Lower leg skin (tissue), 4 donors: ENCODE measurements at regions not wholly inside any gene's neighbourhood (a gene's known extent, or its start where the extent isn't known, plus 50 kb on each side); places are given as distances from the start of the nearest gene placed in this dataset.

Experiments used
- DNase-seq, 2 donors: peaks; one replicate each; pipeline ENCODE4 v3.0.0-alpha.2; 2019; ENCODE audit warnings: low spot score in 2 of 2
- H3K4me3 ChIP-seq: fragments of 200-600 bp; sonication (generic); 2 replicates; pipeline ENCODE4 v1.5.1; 2017; ENCODE audit warnings: mild to moderate bottlenecking, low read depth; ENCODE audit not compliant: poor library complexity, severe bottlenecking
- POLR2A ChIP-seq, 2 donors: fragments of 450-650 bp; IDR thresholded peaks; one replicate each; pipeline ENCODE4 v1.6.1; 2016 to 2017; ENCODE audit warnings: antibody characterized with exemption in 2 of 2, mild to moderate bottlenecking in 1 of 2, moderate library complexity in 1 of 2
- WGBS, 2 donors: methylation state at CpG; one replicate each; pipeline ENCODE4 v1.1.5; 2018; 5-methylcytosine and 5-hydroxymethylcytosine counted together
- intact Hi-C: fragments of 100-400 bp; cut with DNase I; formaldehyde crosslinking; loops from one replicate; pipeline ENCODE4 v1.15.0; 2023; ENCODE audit warnings: low total_unique reads
- TF ChIP-seq, protein P1 (sequence below), 3 donors: fragments of 450-650 bp; IDR thresholded peaks; one replicate each; pipeline ENCODE4 v1.5.1; 2016; ENCODE audit warnings: antibody characterized with exemption in 3 of 3, mild to moderate bottlenecking in 3 of 3, moderate library complexity in 2 of 3

GRCh38 chr11:27186580-27186979, 146.0 kb downstream of the BBOX1 start:
- intact Hi-C loops = loop anchor here (5.0 kb wide), 1 partner anchor 106 kb away; no protein-coding TSS in a partner anchor
- H3K4me3 ChIP-seq = no peak overlapping the region
- TF ChIP-seq POLR2A (IDR thresholded peaks at IDR 0.05) = no peak
- TF ChIP-seq, protein P1, sequence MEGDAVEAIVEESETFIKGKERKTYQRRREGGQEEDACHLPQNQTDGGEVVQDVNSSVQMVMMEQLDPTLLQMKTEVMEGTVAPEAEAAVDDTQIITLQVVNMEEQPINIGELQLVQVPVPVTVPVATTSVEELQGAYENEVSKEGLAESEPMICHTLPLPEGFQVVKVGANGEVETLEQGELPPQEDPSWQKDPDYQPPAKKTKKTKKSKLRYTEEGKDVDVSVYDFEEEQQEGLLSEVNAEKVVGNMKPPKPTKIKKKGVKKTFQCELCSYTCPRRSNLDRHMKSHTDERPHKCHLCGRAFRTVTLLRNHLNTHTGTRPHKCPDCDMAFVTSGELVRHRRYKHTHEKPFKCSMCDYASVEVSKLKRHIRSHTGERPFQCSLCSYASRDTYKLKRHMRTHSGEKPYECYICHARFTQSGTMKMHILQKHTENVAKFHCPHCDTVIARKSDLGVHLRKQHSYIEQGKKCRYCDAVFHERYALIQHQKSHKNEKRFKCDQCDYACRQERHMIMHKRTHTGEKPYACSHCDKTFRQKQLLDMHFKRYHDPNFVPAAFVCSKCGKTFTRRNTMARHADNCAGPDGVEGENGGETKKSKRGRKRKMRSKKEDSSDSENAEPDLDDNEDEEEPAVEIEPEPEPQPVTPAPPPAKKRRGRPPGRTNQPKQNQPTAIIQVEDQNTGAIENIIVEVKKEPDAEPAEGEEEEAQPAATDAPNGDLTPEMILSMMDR (IDR thresholded peaks at IDR 0.05) = no peak
- no peak for DNase-seq

DNA sequence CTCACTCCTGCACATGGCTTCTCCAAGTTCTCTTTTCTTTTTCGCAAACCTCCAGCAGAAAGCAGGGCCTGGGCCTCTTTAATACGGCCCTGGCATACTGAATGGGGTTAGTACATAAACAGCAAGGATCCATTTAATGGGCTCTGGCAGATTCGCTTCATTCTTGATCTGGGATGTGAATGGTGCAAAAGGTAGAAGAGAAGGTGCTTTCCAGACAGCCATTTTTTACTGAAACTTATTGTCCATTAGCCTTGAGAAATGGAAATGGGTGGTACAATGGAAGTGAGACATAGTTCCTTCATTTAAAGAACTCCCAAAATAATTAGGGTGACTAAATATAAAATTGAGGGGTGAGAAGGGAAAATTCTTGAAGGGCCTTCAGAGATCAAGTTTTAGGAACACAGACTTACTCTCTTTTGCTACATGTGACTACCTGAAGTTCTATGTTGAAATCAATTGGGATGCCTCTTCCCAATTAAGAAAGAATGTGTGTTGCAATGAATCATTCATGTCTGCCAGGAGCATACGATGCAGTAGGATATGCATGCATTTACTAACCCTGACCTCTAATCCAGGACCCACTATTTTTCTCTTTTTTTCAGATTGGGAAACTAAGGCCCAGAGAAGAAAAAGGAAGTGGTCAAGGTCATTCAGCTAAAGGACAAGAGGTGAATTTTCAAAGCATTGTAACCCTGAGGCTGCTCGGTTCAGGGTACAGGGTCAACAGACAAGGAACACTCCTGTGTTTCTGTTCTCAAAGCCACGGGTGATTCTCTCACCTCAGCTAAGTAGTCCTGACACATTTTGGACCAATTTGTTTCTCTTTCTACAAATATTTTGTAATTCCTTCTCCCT, 144.1 kb downstream of the BBOX1 start:
- intact Hi-C loops = loop anchor here (5.0 kb wide), 2 partner anchors 108 to 303 kb away; no protein-coding TSS in a partner anchor
- H3K4me3 ChIP-seq = no peak overlapping the region
- no peak for DNase-seq
- TF ChIP-seq, protein P1 (IDR thresholded peaks at IDR 0.05) = no peak
- TF ChIP-seq POLR2A (IDR thresholded peaks at IDR 0.05) = no peak
- WGBS, 2 donors = 64 to 68% methylated on average over 6 of the region's 6 CpGs

DNA sequence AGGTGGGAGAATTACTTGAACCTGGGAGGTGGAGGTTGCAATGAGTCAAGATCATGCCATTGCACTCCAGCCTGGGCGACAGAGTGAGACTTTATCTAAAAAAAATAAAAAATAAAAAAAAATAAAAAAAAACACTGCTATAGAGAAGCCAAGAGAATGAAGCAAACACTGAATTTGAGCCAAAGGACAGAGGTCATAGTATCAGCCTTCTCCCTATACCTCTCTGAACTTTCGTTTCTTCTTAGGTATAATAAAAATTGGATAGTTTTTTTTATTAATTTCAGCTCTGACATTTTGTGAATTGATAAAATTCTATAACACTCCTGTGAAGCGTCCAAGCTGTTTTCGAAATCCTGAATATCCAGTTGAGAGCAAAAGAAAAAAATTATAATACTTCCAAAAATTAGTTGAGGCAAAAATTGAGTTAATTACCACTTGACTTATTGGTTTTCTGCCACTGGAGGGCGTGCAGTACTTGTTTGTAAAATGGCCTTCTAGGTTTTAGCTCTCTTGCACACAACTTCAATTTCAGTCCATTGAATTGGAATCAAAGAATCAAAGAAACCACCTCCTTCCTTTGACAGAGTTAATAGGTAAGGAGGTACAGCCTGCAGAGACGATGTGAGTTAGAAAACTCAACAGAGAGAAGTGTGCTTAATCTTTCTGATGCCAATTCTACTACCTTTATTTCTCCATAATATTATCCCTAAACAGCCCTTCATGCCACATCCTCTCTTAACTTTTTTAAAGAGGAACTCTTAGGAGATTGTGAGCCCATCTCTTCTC, 143.2 kb downstream of the BBOX1 start:
- intact Hi-C loops = loop anchor here (5.0 kb wide), 1 partner anchor 303 kb away; no protein-coding TSS in a partner anchor
- DNase-seq = peak in 1 of 2 donors; percentile 53
- H3K4me3 ChIP-seq = no peak overlapping the region
- TF ChIP-seq, protein P1 (IDR thresholded peaks at IDR 0.05) = peak in 1 of 3 donors; percentile 64
- TF ChIP-seq POLR2A (IDR thresholded peaks at IDR 0.05) = no peak
- 26 to 29% methylated on average over 6 of the region's 6 CpGs for WGBS, 2 donors

- DNase-seq = no peak
- TF ChIP-seq, protein P1 (IDR thresholded peaks at IDR 0.05) = no peak
- TF ChIP-seq POLR2A (IDR thresholded peaks at IDR 0.05) = no peak
- intact Hi-C loops = no loop called here
- H3K4me3 ChIP-seq = no peak overlapping the region
- WGBS, 2 donors = 54 to 63% methylated on average over 3 of the region's 3 CpGs
These were observed 138.7 kb downstream of the BBOX1 start for GRCh38 chr11:27179334-27179733.

DNA sequence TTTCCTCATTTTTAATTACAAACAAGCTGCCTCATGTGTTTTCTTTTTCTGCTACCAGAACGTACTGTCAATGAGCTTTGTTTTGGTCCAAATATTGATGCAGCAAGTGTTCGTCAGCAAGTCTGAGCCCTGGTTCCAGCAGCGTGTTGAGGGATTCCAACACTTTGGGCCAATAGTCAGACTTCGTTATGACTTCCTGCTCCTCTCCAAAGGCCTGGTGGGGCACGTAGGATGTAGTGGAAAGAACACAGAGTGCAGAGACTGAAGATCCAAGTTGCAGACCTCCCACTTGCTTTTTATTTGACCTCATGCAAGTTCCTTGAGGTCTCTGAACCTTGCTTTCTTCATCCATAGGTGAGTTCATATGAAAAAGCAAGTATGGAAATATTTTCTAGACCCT, 138.2 kb downstream of the BBOX1 start:
- peak in 1 of 2 donors; percentile 49 for DNase-seq
- intact Hi-C loops = no loop called here
- TF ChIP-seq POLR2A (IDR thresholded peaks at IDR 0.05) = no peak
- TF ChIP-seq, protein P1 (IDR thresholded peaks at IDR 0.05) = no peak
- whole genome bisulfite sequencing, 2 donors = 42 to 47% methylated on average over 5 of the region's 5 CpGs
- H3K4me3 ChIP-seq = no peak overlapping the region
